HG03039 (cell line): ENCODE measurements at regions not wholly inside any gene's neighbourhood (a gene's known extent, or its start where the extent isn't known, plus 50 kb on each side); places are given as distances from the start of the nearest gene placed in this dataset.

Experiments
- ATAC-seq: cut with Tn5 transposase; IDR thresholded peaks from one replicate; pipeline ENCODE4 v1.9.1; 2021; ENCODE audit warnings: mild to moderate bottlenecking, moderate library complexity; ENCODE audit not compliant: unreplicated experiment

GRCh38 chr19:28401739-28402424 is 811.1 kb downstream of the UQCRFS1 start:
- ATAC-seq, result no peak

- ATAC-seq, result no peak
These were observed 811.8 kb downstream of the UQCRFS1 start for GRCh38 chr19:28400953-28401671.

DNA sequence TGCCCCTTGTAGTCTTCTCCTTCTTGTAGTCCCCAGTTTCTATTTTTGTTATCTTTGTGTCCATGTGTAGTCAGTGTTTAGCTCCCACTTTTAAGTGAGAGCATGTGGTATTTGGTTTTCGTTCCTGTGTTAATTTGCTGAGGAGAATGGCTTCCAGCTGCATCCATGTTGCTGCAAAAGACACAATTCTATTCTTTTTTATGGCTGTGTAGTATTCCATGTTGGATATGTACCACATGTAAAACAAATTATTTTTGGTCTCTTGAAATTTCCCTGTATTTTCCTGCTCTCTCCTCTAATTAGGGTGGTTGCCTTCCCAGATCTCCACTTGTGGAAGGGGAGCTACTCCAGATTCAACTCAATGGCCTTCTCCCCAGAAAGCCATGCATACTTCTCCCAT is 813.8 kb downstream of the UQCRFS1 start:
- ATAC-seq, result no peak

GRCh38 chr19:28397800-28398199 is 815.2 kb downstream of the UQCRFS1 start:
- no peak for ATAC-seq

DNA sequence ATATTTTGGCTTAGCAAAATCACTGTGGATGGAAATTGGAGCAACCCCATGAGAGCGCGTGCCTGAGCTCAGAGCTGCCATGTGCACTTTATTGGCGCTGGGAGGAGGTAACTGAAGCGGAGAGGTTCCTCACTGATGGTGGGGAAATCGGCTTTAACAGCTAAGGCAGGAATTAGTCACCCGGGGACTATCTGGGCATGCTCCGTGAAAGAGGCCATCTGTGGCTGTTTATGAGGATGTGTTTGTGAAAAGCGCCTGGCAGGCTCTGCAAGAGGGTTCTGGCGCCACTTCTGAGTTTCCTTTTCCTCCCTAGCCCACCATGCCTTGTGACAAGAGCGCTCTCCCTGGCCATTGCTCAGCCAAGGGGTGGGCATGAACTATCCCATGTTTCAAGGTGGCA is 815.6 kb downstream of the UQCRFS1 start:
- ATAC-seq, result no peak

GRCh38 chr19:28396287-28396831 is 816.6 kb downstream of the UQCRFS1 start:
- ATAC-seq, result no peak

DNA sequence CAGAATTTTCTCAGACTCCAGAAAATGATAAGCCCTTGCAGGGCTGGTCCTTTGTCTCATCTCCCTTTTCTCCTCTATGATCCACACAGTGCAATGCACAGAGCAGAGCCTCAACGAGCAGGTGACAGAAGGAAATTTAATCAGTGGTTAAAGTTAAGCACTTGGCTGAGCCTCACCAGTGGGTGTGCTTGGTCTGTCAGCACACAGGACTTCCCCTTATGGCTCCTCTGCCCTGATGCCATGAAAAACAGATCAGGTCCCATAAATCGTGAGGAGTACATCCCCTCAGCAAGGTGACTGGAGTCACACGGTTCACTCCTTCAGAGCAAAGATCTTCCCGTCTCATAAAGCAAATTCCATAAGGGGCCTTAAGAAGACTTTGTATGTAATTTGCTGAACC is 818.2 kb downstream of the UQCRFS1 start:
- ATAC-seq, result no peak

DNA sequence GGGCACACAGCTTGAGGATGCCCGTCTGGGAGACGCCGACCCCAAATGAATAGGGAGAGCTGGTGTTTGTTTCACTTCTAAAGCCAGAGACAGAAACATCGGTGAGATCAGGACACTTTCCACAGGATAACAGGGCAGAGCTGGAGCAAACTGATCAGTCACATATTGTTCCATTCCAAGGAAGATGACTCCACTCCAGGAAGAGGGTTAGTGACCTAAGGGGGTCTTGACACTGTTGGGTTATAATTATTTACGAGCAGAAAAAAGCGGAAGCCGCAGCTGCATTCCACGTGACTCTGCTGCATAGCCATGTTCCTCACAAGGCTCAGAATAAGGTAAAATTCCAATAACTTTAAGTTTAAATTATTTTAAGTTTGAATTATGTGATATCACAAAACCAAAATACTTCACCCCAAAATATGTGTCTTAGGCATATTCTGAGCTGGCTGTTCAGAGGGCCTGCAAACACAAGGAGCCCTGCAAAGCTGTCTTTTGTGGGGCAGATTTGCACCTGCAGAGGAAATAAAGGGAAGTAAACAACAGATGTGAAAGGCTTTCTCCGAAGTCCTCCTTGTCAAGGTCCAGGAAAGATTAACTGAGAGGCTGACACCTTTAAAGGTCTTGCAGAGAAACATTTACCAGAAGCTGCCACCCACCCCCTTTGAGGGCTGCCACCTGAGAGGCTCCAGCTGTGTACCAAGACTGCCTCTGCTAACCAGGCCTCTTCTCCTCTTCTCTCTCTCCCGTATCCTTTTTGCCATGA is 819.2 kb downstream of the UQCRFS1 start:
- ATAC-seq, result no peak

- ATAC-seq, result no peak
These were observed 824.0 kb downstream of the UQCRFS1 start for GRCh38 chr19:28388988-28389387.

DNA sequence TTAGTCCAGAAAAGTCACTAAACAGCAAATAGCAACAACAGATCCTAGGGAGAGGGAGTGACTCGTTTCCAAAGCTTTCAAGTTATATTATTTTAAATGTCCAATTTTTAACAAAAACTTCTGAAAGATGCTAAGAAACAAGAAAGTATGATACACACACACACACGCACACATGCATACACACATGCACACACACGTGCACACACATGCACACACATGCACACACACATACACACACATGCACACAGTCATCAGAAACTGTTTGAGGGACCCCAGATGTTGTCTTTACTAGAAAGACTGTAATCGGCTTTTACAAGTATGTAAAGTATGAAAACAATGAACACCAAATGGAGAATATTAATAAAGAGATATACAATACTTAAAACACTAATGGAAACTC is 825.4 kb downstream of the UQCRFS1 start:
- ATAC-seq, result no peak

DNA sequence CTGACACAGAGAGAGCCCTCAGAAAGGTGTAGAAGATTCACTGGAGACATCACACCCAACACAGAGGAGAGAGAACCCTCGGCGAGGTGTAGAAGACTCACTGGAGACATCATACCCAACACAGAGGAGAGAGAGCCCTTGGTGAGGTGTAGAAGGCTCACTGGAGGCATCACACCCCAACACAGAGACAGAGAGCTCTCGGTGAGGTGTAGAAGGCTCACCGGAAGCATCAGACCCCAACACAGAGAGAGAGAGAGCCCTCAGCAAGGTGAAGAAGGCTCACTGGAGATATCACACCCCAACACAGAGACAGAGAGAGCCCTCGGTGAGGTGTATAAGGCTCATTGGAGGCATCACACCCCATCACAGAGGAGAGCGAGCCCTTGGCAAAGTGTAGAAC is 826.5 kb downstream of the UQCRFS1 start:
- no peak for ATAC-seq

DNA sequence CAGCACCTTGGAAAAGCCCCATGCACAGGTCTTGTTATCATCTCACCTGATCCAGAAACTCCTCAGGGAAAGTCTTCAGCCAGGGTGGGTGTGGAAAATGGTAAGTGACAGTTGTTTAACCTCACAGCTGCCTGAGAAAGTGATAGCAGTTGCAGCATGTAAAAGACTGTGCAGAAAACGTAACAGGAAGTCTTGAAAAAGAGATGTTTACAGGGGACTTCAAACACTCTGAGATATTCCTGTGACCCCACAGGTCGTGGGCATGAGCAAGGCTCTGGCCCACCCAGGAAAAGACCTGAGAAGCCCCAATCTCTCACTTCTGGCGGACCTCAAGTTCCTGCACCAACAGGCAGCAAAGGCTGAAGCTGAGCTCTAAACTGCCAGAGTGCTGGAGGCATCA is 826.9 kb downstream of the UQCRFS1 start:
- no peak for ATAC-seq

GRCh38 chr19:28377077-28377476 is 835.9 kb downstream of the UQCRFS1 start:
- no peak for ATAC-seq

DNA sequence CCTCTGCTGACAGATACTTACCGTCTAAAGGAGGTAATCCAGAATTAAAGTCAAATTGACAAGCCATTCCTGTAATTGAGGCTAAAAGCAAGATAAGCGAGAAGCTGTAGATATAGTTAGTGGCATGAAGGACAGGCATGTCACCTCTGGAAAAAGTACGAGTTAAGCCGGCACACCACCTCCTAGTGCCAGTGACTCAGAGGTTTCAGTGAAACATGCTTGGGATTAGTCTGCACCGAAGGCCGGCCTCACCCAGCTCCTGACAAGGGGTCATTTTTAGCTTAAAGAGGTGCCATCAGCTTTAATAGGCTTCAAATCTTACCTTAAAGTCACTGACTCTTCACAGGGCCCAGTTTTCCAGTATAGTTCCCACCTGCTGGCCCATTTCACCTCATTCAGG is 838.0 kb downstream of the UQCRFS1 start:
- ATAC-seq, result no peak

DNA sequence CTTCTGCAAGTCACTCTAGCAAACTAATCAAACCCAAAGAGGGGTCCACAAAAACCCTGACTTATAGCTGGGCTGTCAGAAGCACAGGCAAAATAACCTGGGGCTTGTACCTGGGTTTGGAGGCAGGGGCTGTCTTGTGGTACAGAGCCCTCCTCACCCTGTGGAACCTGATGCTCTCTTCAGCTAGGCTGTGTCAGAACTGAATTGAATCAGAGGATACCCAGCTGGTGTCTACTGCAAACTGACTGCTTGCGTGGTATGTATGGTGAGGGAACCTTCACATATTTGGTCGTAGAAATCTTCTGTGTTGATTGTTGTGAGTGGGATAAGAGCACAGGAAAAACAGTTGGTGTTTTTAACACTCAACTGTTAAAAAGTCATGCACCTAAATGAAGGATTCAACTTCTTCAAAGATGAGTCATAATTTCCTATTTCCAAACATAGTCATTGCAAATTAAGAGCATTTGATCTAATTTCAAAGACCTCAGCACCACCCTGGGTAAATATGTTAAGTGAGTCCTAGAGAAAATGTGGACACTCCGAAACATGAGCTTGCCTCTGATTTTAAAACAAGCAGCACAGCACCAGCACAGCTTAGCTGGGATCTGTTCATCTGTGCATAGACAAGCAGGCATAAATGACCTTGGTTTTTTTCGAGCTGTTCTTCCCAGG is 840.2 kb downstream of the UQCRFS1 start:
- ATAC-seq, result no peak

DNA sequence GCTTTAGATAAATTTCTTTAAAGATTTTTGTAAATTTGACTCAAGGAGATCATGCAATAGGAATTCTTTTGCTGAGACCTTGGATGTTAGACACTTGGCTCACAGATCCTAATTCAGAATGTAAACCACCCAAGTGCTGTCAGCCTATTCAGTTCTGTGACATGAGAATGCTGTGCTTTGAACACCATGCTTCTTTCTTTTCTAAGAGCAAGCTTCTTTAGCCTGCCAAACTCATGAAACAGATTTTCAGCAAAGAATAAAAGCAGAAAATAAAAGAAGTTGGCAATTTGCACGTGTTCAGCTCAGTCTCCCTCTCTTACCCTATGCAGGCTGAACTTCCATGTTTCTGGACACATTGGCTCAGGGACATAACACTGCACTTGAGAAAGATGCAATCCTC is 845.8 kb downstream of the UQCRFS1 start:
- no peak for ATAC-seq

DNA sequence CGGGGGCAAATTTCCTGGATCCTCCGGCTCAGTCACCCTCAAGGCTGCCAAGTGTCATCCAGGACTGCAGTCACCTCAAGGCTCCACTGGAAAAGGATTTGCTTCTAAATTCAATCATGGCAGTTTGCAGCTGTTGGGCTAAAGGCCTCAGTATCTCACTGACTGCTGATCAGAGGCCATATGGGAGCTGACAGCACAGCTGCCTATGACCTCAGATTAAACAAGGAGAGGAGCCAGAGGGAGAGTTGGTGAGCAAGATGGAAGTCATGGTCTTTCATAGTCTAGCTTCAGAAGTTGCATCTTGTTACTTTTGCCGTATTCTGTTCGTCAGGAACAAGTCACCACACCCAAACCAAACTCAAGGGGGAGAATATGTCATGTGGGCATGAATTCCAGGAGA is 849.7 kb downstream of the UQCRFS1 start:
- ATAC-seq, result no peak

GRCh38 chr19:28359431-28360414 is 853.2 kb downstream of the UQCRFS1 start:
- ATAC-seq, result no peak

- no peak for ATAC-seq
These were observed 854.3 kb downstream of the UQCRFS1 start for GRCh38 chr19:28358633-28359032.

GRCh38 chr19:28351761-28352160 is 861.2 kb downstream of the UQCRFS1 start:
- no peak for ATAC-seq
